Natural killer cell (primary cell): ENCODE measurements at regions not wholly inside any gene's neighbourhood (a gene's known extent, or its start where the extent isn't known, plus 50 kb on each side); places are given as distances from the start of the nearest gene placed in this dataset.

Experiments used
- ATAC-seq, 3 donors: fragments of 150-1000 bp in 2 of 3; fragments of 200-7000 bp in 1 of 3; cut with Tn5 transposase; 1 replicate in 1 of 3; 2 replicates in 2 of 3; pipeline ENCODE4 v1.10.0; 2021; ENCODE audit warnings: mild to moderate bottlenecking in 2 of 3, moderate library complexity in 2 of 3
- DNase-seq, 2 donors: peaks; one replicate each; pipeline versions ENCODE4 v3.0.0 to v3.0.0-alpha.2; 2013 to 2021; ENCODE audit warnings: mixed read lengths in 1 of 2
- H3K27ac ChIP-seq: one replicate; pipeline ENCODE4 v1.5.1; 2013; ENCODE audit warnings: mild to moderate bottlenecking, low read length
- H3K27me3 ChIP-seq: one replicate; pipeline ENCODE4 v1.6.1; 2013; ENCODE audit warnings: low read length; ENCODE audit not compliant: control insufficient read depth, insufficient read depth
- H3K36me3 ChIP-seq: one replicate; pipeline ENCODE4 v1.6.1; 2013; ENCODE audit warnings: low read length; ENCODE audit not compliant: control insufficient read depth, insufficient read depth
- H3K4me1 ChIP-seq: one replicate; pipeline ENCODE4 v1.6.1; 2013; ENCODE audit warnings: low read length; ENCODE audit not compliant: control insufficient read depth, insufficient read depth
- H3K4me3 ChIP-seq: one replicate; pipeline ENCODE4 v1.5.1; 2013; ENCODE audit warnings: low read length
- H3K9me3 ChIP-seq: one replicate; pipeline ENCODE4 v1.6.1; 2013; ENCODE audit warnings: low read length; ENCODE audit not compliant: control insufficient read depth, insufficient read depth
- H3K27ac Mint-ChIP-seq, 2 donors: one replicate each; pipeline ENCODE4 v1.8.0; 2022; ENCODE audit warnings: mild to moderate bottlenecking in 2 of 2, mixed read lengths in 2 of 2, moderate library complexity in 1 of 2
- H3K27me3 Mint-ChIP-seq, 2 donors: one replicate each; pipeline ENCODE4 v1.8.0; 2022; ENCODE audit warnings: low read depth in 2 of 2, mixed read lengths in 2 of 2
- H3K36me3 Mint-ChIP-seq: one replicate; pipeline ENCODE4 v1.8.0; 2022; ENCODE audit warnings: mixed read lengths
- H3K4me1 Mint-ChIP-seq, 2 donors: one replicate each; pipeline ENCODE4 v1.8.0; 2022; ENCODE audit warnings: mixed read lengths in 2 of 2
- H3K4me3 Mint-ChIP-seq: one replicate; pipeline ENCODE4 v1.8.0; 2022; ENCODE audit warnings: mild to moderate bottlenecking, moderate library complexity, mixed read lengths
- H3K9me3 Mint-ChIP-seq, 2 donors: one replicate each; pipeline ENCODE4 v1.8.0; 2022; ENCODE audit warnings: mixed read lengths in 2 of 2
- CTCF ChIP-seq: fragments of 200-600 bp; IDR thresholded peaks from one replicate; pipeline ENCODE4 v1.8.0; 2022; ENCODE audit warnings: antibody characterized with exemption
- WGBS: methylation state at CpG from one replicate; pipeline ENCODE4 v1.1.7; 2013; ENCODE audit warnings: missing lambda C conversion rate; ENCODE audit not compliant: insufficient coverage; 5-methylcytosine and 5-hydroxymethylcytosine counted together
- intact Hi-C: fragments of 100-400 bp; cut with micrococcal nuclease; formaldehyde crosslinking; loops from one replicate; pipeline ENCODE4 v1.14.2; 2022

GRCh38 chr11:38577769-38578168 is 1979.7 kb upstream of the RAG2 start:
- Mint-ChIP-seq H3K4me3 (no peak overlapping the region), H3K27me3 (no peaks in the 10 kb centered on the region), H3K36me3 (peaks cover 6% of the 10 kb centered on the region), H3K4me1 (no peaks in the 10 kb centered on the region), H3K9me3 (peaks cover 8 to 13% of the 10 kb centered on the region in 2 donors), H3K27ac (no peak overlapping the region)
- intact Hi-C loops, result no loop called here
- no peaks in the 10 kb centered on the region for H3K4me1 ChIP-seq
- no peaks in the 10 kb centered on the region for H3K36me3 ChIP-seq
- DNase-seq (no peak), ATAC-seq (no peak)
- no peak for TF ChIP-seq CTCF
- H3K27me3 ChIP-seq, result no peaks in the 10 kb centered on the region
- H3K27ac ChIP-seq, result no peak overlapping the region
- peaks cover 11% of the 10 kb centered on the region for H3K9me3 ChIP-seq
- H3K4me3 ChIP-seq, result no peak overlapping the region

GRCh38 chr11:38562562-38562961 is 1964.5 kb upstream of the RAG2 start:
- Mint-ChIP-seq H3K9me3 (peaks cover 0 to under 1% of the 10 kb centered on the region in 2 donors), H3K27ac (no peak overlapping the region), H3K36me3 (no peaks in the 10 kb centered on the region), H3K27me3 (no peaks in the 10 kb centered on the region), H3K4me3 (no peak overlapping the region), H3K4me1 (no peaks in the 10 kb centered on the region)
- Histone ChIP-seq H3K4me3 (no peak overlapping the region), H3K4me1 (no peaks in the 10 kb centered on the region), H3K27me3 (no peaks in the 10 kb centered on the region), H3K27ac (no peak overlapping the region), H3K9me3 (no peaks in the 10 kb centered on the region), H3K36me3 (no peaks in the 10 kb centered on the region)
- intact Hi-C loops, result no loop called here
- no peak for TF ChIP-seq CTCF
- no peak for DNase-seq
- WGBS, result 87% methylated on average over 3 of the region's 3 CpGs
- ATAC-seq, result no peak

GRCh38 chr11:38553148-38553547 is 1955.1 kb upstream of the RAG2 start:
- Mint-ChIP-seq H3K9me3 (peaks cover 0 to 6% of the 10 kb centered on the region in 2 donors), H3K27me3 (no peaks in the 10 kb centered on the region), H3K4me1 (no peaks in the 10 kb centered on the region), H3K4me3 (no peak overlapping the region), H3K36me3 (no peaks in the 10 kb centered on the region), H3K27ac (no peak overlapping the region)
- H3K27me3 ChIP-seq, result no peaks in the 10 kb centered on the region
- DNase-seq, result no peak
- TF ChIP-seq CTCF, result no peak
- no peaks in the 10 kb centered on the region for H3K9me3 ChIP-seq
- no peak for ATAC-seq
- no peaks in the 10 kb centered on the region for H3K4me1 ChIP-seq
- H3K36me3 ChIP-seq, result no peaks in the 10 kb centered on the region
- 95% methylated on average over 1 of the region's 2 CpGs for WGBS
- intact Hi-C loops, result no loop called here
- H3K27ac ChIP-seq, result no peak overlapping the region
- no peak overlapping the region for H3K4me3 ChIP-seq

- WGBS, result no CpG with 5 or more reads among the region's 1 CpG
- Mint-ChIP-seq H3K9me3 (peaks cover 2 to 7% of the 10 kb centered on the region in 2 donors), H3K36me3 (no peaks in the 10 kb centered on the region), H3K27ac (no peak overlapping the region), H3K4me1 (no peaks in the 10 kb centered on the region), H3K4me3 (no peak overlapping the region), H3K27me3 (no peaks in the 10 kb centered on the region)
- Histone ChIP-seq H3K9me3 (no peaks in the 10 kb centered on the region), H3K27me3 (no peaks in the 10 kb centered on the region), H3K4me3 (no peak overlapping the region), H3K4me1 (no peaks in the 10 kb centered on the region), H3K27ac (no peak overlapping the region), H3K36me3 (no peaks in the 10 kb centered on the region)
- ATAC-seq (no peak), DNase-seq (no peak)
- intact Hi-C loops, result no loop called here
- TF ChIP-seq CTCF, result no peak
These were observed 1949.4 kb upstream of the RAG2 start for GRCh38 chr11:38547462-38547861.
